Lung (tissue), 11 donors: ENCODE measurements at regions not wholly inside any gene's neighbourhood (a gene's known extent, or its start where the extent isn't known, plus 50 kb on each side); places are given as distances from the start of the nearest gene placed in this dataset.

Source experiments
- ATAC-seq: fragments of 200-7000 bp; cut with Tn5 transposase; one replicate; pipeline ENCODE4 v1.9.1; 2020; ENCODE audit warnings: moderate number of reproducible peaks; ENCODE audit not compliant: insufficient read depth, low FRiP score
- DNase-seq, 3 donors: peaks; one replicate each; pipeline ENCODE4 v3.0.0-alpha.2; 2013 to 2017
- H3K27ac ChIP-seq, 2 donors: one replicate each; pipeline ENCODE4 v1.5.1; 2013; ENCODE audit warnings: mild to moderate bottlenecking in 2 of 2, moderate library complexity in 2 of 2, control low read depth in 1 of 2, inconsistent platforms in 1 of 2, low read depth in 1 of 2, low read length in 1 of 2
- H3K27me3 ChIP-seq, 3 donors: one replicate each; pipeline ENCODE4 v1.5.1; 2013; ENCODE audit warnings: low read length in 2 of 3; ENCODE audit not compliant: control insufficient read depth in 3 of 3, insufficient read depth in 3 of 3
- H3K36me3 ChIP-seq, 4 donors: one replicate each; pipeline ENCODE4 v1.5.1; 2013; ENCODE audit warnings: low read length in 4 of 4, mild to moderate bottlenecking in 1 of 4, moderate library complexity in 1 of 4; ENCODE audit not compliant: control insufficient read depth in 4 of 4, insufficient read depth in 4 of 4
- H3K4me1 ChIP-seq, 5 donors: one replicate each; pipeline ENCODE4 v1.5.1; 2013; ENCODE audit warnings: low read length in 5 of 5, mild to moderate bottlenecking in 2 of 5, moderate library complexity in 1 of 5; ENCODE audit not compliant: control insufficient read depth in 5 of 5, insufficient read depth in 5 of 5
- H3K4me3 ChIP-seq: one replicate; pipeline ENCODE4 v1.5.1; 2013; ENCODE audit warnings: mild to moderate bottlenecking, control low read depth, moderate library complexity
- H3K9ac ChIP-seq, 2 donors: one replicate each; pipeline ENCODE4 v1.5.1; 2013; ENCODE audit warnings: low read length in 2 of 2, control low read depth in 1 of 2; ENCODE audit not compliant: insufficient read depth in 1 of 2
- H3K9me3 ChIP-seq, 4 donors: one replicate each; pipeline ENCODE4 v1.5.1; 2013; ENCODE audit warnings: low read length in 3 of 4, mild to moderate bottlenecking in 1 of 4, moderate library complexity in 1 of 4; ENCODE audit not compliant: control insufficient read depth in 4 of 4, insufficient read depth in 3 of 4
- CTCF ChIP-seq: IDR thresholded peaks from 2 replicates; pipeline ENCODE4 v1.5.1; 2012; ENCODE audit warnings: mild to moderate bottlenecking; ENCODE audit errors: control extremely low read depth, extremely low read depth
- WGBS, 2 donors: extraction: QIAGEN DNeasy Blood & Tissue Kit; methylation state at CpG; one replicate each; pipeline ENCODE4 v1.1.7; 2013; 5-methylcytosine and 5-hydroxymethylcytosine counted together
- donor health status: control.
- donor health status: control.
- donor health status: Bipolar disorder and iron deficiency.
- donor health status: healthy.
- donor health status: DM: yes; HTN: yes; CAD: no.

- DNase-seq: no peak
- H3K27me3 ChIP-seq: no peaks in the 10 kb centered on the region
Observed at GRCh38 chr19:28606269-28607032, 606.5 kb downstream of the UQCRFS1 start.

GRCh38 chr19:28605501-28606268 is 607.3 kb downstream of the UQCRFS1 start:
- DNase-seq (no peak), ATAC-seq (no peak)
- no peak for TF ChIP-seq CTCF
- no peak overlapping the region for H3K9ac ChIP-seq
- H3K27me3 ChIP-seq: no peaks in the 10 kb centered on the region
- peaks cover 0 to 19% (median 4%) of the 10 kb centered on the region in 4 donors for H3K9me3 ChIP-seq
- no peak overlapping the region for H3K27ac ChIP-seq
- 79 to 91% methylated on average over 8 of the region's 8 CpGs for WGBS, 2 donors
- no peaks in the 10 kb centered on the region for H3K4me1 ChIP-seq
- no peaks in the 10 kb centered on the region for H3K36me3 ChIP-seq
- no peak overlapping the region for H3K4me3 ChIP-seq

More at GRCh38 chr19:28606269-28607032, 606.5 kb downstream of the UQCRFS1 start:
- ATAC-seq: no peak
- Histone ChIP-seq H3K9me3 (peaks cover 0 to 19% (median 4%) of the 10 kb centered on the region in 4 donors), H3K4me1 (no peaks in the 10 kb centered on the region), H3K27ac (no peak overlapping the region), H3K9ac (no peak overlapping the region), H3K36me3 (no peaks in the 10 kb centered on the region), H3K4me3 (no peak overlapping the region)
- no peak for TF ChIP-seq CTCF
- WGBS, 2 donors: 81 to 85% methylated on average over 14 of the region's 14 CpGs

- TF ChIP-seq CTCF: no peak
Observed at GRCh38 chr19:28603453-28603852, 609.5 kb downstream of the UQCRFS1 start.

More at GRCh38 chr19:28603453-28603852, 609.5 kb downstream of the UQCRFS1 start:
- H3K9ac ChIP-seq: no peak overlapping the region
- no peak overlapping the region for H3K4me3 ChIP-seq
- ATAC-seq (no peak), DNase-seq (no peak)
- no peaks in the 10 kb centered on the region for H3K27me3 ChIP-seq
- H3K36me3 ChIP-seq: no peaks in the 10 kb centered on the region
- peaks cover 0 to 16% (median 4%) of the 10 kb centered on the region in 4 donors for H3K9me3 ChIP-seq
- 91 to 93% methylated on average over 2 of the region's 2 CpGs for whole genome bisulfite sequencing, 2 donors
- no peak overlapping the region for H3K27ac ChIP-seq
- H3K4me1 ChIP-seq: no peaks in the 10 kb centered on the region
